ENCODE measurements at regions not wholly inside any gene's neighbourhood (a gene's known extent, or its start where the extent isn't known, plus 50 kb on each side); places are given as distances from the start of the nearest gene placed in this dataset.
"Not testable (repeated sequence)": the region's sequence is repeated elsewhere in the genome, so short reads cannot be mapped to it uniquely, and the experiment has no call there.

DNA sequence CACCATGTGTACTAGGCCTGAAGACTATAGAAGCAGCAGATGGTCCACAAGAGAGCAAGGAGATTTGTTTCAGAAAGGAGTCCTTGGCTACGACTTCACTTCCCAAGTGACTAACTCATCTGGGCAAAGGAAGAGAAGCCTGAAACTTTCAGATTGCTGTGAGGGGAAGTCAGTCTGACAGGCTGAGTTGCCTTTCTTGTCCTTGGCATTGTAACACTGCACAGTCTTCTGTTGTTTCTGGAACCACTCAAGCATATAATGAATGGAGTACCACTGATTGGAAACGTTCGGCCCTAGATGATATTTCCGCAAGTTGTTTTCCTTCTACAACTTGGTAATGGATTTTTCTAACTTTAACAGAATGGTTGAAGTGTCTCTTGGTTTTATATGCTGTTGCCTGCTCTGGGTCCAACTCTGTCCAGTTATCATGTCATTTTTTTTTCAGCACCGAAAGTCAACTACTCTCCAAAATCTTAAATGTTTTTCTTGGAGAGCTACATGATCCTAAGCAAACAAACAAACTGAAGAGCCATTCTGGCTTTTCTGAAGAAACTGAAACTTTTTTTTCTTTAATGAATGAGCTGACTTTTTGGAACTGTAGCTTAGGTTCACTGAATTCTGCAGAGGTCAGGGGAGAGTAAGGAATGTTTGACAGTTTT lies 685.7 kb downstream of the MECOM start:
- in situ Hi-C loops (cut with MboI; ENCODE audit: low sequenced_read_pairs) = no loop called here

DNA sequence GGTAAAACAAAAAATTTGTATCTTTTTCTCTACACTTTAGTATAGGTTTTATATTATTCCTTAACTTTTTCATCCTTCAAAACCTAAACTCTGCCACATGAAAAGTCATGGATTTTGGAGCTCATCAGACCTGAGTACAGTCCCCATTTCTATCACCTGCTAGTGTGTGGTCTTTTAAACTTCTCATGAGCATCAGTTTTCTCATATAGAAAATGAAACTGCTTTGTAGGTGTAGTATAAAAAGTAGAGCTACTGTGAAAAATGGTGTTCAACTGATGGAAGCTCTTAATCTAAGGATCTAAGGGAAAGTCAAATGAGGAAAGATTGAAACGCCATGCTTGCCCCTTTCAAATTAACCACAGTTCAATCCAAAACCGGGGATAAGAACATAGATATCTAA lies 686.5 kb downstream of the MECOM start:
- in situ Hi-C loops (cut with MboI; ENCODE audit: low sequenced_read_pairs) = no loop called here

DNA sequence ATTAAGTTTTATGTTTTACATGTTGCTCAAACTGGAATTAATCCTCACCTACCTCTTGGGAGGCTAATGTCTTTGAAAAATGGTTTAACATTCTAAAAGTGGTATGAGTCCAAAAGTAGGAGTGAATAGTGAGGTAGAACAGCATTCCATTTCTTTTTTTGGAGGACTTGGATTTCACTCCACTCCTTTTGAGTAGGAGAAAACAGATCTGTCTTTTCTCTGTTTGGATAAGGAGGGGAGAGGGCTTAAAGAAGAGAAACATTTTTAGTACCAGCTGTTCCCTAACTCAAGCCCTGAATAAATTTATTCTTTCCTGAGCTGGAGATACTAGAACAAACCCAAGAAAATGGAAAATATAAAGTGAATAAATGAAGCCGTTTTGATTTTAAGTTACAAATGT lies 687.9 kb downstream of the MECOM start:
- in situ Hi-C loops (cut with MboI; ENCODE audit: low sequenced_read_pairs) = no loop called here

DNA sequence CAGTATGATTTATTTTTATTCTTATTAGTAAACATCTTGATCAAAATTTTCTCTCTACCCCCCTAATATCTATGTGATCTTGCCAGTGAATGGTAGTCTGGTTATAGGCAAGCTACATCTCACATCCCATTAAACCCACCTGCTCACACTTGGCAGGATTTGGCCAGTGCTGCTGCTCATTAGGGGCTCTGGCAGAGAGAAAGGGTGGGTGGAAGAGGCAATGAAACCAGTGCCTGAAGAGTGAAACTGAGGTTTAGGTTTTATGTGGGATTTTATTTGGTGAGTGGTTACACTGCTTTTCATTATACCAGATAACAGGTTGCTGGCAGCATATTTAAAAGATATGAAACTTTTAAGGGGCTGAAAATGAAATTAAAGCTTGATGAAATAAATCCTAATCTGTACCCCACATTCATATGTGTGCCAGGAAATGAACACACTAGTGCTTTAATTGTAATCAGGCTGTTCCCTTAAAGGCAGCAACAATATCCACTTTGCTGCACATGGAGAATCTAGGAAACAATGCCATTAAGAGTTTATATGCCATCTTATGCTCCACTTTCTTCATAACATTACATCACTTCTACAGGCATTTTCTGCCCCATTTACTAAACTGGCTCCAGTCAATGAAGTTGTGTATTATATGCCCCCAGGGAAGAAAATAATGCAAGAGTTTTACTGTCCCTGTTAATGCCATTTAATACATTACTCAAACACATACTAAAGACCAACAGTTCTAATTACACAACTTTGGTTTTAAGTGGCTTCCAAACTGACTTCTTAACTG lies 688.7 kb downstream of the MECOM start:
- in situ Hi-C loops (cut with MboI; ENCODE audit: low sequenced_read_pairs) = no loop called here

DNA sequence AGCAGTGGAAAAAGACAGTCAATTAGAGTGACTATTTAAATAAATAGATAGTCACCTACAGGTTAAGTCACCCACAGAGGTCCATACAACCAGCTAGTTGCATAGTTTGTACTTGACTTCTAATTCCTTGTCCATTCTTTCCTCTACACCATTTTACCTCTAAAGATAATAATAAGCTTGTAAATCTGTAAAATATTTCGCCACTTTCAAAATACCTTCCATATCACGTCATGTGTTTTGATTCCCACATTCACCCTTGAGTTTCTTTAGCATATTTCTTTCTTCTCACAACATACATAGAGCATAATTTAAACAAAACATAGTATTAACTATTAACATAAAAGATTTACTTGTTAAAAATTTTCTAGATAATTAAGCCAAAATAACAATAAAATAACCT lies 689.6 kb downstream of the MECOM start:
- in situ Hi-C loops (cut with MboI; ENCODE audit: low sequenced_read_pairs) = no loop called here

DNA sequence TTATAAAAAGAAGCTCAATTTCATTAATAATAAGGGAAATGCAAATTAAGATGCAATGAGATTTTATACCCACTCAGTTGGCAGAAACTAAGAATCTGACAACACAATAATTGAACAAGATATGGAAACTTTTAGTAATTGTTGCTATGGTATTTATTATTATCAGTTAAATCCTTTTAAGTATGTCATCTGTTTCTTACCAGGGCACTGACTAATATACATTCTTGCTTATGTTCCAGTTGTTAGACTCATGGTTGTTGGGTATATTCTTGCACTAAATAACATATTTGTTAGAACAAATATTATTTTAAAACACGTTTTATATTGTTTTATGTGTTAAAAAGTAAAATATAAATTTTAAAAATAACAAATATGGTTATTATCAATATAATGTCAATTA lies 690.3 kb downstream of the MECOM start:
- in situ Hi-C loops (cut with MboI; ENCODE audit: low sequenced_read_pairs) = no loop called here

DNA sequence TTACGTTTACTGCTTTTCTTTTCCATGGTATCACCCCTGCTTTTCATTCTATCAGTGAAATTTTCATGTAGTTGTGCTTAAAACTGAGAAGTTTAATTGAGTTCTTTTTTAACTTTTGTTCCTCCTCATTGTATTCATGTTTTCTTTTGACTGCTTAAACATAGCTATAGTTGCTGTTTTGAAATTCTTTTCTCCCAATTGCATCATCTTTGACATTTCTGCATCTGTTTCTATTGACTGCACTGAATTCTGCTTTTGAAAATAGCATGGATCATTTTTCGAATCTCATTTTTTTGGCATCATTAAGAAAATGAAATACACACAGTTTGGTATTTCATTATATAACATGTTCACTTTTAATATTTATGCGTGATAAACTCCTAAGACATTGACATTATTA lies 694.9 kb downstream of the MECOM start:
- in situ Hi-C loops (cut with MboI; ENCODE audit: low sequenced_read_pairs) = no loop called here

DNA sequence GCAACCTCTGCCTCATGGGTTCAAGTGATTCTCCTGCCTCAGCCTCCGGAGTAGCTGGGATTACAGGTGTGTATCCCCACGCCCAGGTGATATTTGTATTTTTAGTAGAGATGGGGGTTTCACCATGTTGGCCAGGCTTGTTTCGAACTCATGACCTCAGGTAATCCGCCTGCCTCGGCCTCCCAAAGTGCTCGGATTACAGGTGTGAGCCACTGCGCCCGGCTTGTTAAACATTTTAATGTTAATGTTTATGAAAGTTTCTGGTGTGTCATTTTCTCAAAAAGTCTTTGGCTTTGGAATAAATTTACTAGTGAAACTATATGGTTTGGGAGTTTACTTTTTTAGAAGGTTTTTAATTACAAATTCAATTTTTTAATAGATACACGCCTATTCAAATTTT lies 698.8 kb downstream of the MECOM start:
- in situ Hi-C loops (cut with MboI; ENCODE audit: low sequenced_read_pairs) = no loop called here

DNA sequence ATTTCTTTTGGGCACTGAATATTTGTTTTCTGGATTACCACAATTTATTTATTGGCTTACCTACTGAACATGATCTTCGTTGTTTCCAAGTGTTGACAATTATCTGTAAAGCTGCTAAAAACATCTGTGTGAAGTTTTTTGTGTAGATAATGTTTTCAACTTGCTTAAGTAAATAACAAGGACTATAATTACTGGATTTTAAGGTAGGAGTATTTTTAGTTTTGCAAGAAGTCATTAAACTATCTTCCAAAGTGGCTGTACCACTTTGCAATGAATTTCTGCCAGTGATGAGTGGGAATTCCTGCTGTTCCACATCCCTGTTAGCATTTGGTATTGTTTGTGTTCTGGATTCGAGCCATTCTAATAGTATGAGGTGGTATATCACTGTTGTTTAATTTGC lies 702.2 kb downstream of the MECOM start:
- in situ Hi-C loops (cut with MboI; ENCODE audit: low sequenced_read_pairs) = no loop called here

DNA sequence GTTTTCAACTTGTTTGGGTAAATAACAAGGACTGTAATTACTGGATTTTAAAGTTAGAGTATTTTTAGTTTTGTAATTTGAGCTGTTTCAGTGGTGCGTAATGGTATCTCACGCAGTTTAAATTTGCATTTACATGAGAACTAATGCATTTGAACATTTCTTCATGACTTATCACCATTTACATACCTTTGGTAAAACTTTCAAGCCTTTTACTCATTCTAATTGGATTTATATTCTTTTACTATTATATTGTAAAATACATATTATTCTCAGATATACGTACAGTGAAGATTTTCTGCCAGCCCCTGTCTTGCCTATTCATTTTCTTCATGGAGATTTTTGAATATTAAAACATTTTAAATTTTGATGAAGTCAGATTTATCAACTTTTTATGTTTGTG lies 703.8 kb downstream of the MECOM start:
- in situ Hi-C loops (cut with MboI; ENCODE audit: low sequenced_read_pairs) = no loop called here

DNA sequence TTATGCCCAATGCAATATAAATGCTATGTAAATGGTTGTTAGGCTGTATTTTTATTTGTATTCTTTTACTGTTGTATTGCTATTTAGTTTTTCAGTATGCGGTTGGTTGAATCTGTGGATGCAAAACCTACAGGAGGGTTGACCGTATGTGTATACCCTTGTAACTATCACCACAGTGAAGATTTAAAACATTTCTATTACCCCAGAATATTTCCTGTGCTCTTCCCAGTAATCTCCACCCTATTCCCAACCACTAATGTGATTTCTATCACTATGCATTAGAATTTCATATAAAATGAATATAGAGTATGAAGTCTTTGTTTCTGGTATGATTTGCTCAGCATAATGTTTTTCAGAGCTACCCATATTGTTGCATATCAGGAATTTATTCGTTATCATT lies 705.0 kb downstream of the MECOM start:
- in situ Hi-C loops (cut with MboI; ENCODE audit: low sequenced_read_pairs) = no loop called here

DNA sequence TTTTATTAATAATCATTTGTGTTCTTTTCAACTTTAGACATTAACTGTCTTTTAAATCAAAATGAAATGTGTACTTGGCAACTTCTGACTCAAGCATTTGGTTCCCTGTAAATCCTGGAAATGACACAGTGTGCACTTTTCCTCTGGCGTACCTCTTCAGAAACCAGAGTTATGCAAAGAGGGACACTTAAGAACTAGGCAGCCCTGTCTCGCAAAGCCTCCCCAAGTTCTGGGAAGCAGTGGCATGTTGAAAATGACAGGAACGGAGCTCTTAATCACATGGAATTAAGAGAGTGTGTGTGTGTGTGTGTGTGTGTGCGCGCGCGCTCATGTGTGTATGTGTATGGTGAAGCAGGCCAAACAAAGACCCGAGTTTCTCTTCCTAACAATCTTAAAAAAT lies 707.4 kb downstream of the MECOM start:
- in situ Hi-C loops (cut with MboI; ENCODE audit: low sequenced_read_pairs) = no loop called here

DNA sequence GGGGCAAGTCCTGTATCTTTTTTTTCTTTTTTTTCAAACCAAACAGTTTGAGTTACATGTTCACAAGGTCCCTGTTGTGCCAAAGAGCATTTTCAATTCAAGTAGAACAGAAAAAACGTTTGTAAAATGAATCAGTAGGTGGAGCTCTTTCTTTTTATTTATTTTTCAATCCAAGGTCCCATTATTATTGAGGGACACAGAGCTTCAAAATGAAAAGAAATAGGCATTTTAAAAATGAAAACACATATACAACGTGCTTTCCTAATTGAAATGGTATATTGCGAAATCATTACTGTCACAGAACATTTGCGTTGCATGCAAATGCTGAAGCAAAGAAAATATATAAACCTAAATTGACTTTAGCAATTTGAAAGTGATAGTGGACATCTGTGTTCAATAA lies 711.0 kb downstream of the MECOM start:
- in situ Hi-C loops (cut with MboI; ENCODE audit: low sequenced_read_pairs) = no loop called here

DNA sequence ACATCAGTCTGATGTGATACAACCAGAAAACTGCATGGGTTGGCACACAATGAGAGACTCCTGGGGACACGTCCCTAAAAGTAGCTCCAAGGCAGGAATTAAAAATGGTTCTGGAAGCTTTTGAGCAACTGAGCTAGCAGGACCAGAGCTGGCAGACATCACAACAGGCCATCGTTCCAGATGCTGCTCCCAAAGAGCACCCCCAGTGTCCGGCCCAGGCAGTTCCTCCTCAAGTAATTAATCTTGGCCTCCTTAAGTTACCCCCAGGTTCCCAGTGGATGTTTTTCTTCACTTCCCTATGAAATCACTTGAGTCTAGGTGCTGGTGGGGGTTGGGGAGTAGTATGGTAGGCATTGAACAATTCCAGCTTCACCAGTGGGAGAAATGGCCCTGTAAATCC lies 711.6 kb downstream of the MECOM start:
- in situ Hi-C loops (cut with MboI; ENCODE audit: low sequenced_read_pairs) = no loop called here

DNA sequence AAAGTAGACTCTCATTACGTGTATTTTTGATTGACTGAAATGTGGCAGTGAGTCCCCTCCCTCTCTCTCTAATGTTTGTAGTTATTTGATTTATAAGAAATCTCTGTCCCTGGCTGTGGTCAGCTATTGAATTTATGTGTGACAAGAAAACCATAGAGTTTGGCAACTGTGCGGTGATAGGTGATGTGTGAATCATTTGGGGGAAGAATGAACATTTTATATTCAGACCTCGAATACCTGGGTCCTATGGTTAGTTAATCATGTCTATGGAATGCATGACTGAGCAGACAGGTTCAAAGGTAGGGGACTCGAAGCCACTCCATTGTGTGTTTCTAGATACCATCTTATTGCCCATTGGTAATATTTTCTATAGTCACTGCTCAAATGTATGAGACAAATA lies 712.1 kb downstream of the MECOM start:
- in situ Hi-C loops (cut with MboI; ENCODE audit: low sequenced_read_pairs) = no loop called here

DNA sequence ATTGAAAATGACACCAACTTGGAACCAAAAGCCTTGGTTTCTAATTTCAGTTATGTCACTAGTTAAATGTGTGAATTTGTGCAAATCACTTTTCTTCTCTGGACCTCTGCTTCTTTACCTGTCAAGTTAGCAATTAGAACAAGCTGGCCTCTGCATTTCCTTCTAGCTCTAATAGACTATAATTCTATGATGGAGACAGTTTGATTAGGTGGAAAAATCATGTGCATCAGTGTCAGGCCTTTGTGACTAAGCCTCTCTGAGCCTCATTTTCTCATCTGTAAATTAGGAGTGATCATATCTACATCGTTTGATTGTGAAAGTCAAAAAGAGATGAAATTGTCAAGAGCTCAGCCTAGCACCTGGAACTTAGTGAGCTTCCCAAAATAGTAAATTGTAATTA lies 712.9 kb downstream of the MECOM start:
- in situ Hi-C loops (cut with MboI; ENCODE audit: low sequenced_read_pairs) = no loop called here

DNA sequence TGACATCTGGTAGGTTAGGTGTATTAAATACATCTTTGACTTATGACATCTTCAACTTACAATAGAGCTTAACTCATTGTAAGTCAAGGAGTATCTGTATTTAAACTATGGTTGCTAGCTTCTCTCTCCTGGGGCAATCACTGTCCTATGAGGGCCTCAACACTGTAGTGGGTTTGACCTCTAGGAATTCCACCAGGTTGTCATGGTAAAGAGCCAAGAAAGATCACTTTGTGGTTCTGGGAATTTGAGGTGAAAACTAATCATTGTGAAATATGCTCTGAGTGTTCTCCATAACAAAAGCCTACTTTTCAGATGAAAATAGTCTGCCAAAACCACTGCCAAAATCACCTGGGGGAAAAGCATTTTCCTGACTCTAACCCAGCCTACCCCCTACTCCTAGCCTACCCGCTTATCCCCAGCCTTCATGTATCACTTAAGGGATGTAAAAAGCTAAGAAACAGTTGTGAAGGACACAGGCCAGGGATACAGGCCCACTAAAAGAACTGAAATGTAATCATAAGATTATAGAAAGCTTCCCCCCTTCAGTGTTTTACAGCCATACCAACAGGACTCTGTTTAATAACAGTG lies 723.8 kb downstream of the MECOM start:
- in situ Hi-C loops (cut with MboI; ENCODE audit: low sequenced_read_pairs) = no loop called here

DNA sequence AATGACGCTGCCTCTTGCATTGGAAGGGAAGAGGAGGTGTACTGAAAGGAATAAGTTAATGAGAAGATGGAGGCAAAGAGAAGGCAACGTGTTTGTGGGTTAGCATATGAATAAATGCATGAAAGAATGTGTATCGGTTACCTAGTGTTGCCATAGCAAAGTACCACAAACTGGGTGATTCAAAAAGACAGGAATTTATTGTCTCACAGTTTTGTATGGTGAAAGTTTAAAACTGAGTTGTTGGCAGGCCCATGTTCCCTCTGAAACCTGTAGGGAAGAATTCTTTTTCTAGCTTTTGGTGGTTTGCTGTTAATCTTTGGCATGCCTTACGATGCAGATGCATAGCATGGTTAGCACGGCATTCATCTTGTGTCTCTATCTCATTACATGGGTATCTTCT lies 729.9 kb downstream of the MECOM start:
- in situ Hi-C loops (cut with MboI; ENCODE audit: low sequenced_read_pairs) = no loop called here

DNA sequence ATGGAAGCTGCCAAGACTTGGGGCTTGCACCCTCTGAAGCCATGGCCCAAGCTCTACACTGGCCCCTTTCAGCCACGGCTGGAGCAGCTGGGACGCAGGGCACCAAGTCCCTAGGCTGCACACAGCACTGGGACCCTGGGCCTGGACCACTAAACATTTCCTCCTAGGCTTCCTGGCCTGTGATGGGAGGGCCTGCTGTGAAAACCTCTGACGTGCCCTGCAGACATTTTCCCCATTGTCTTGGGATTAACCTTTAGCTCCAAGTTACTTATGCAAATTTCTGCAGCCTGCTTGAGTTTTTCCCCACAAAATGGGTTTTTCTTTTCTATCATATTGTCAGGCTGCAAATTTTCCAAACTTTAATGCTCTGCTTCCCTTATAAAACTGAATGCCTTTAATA lies 733.5 kb downstream of the MECOM start:
- in situ Hi-C loops (cut with MboI; ENCODE audit: low sequenced_read_pairs) = not testable (repeated sequence)

DNA sequence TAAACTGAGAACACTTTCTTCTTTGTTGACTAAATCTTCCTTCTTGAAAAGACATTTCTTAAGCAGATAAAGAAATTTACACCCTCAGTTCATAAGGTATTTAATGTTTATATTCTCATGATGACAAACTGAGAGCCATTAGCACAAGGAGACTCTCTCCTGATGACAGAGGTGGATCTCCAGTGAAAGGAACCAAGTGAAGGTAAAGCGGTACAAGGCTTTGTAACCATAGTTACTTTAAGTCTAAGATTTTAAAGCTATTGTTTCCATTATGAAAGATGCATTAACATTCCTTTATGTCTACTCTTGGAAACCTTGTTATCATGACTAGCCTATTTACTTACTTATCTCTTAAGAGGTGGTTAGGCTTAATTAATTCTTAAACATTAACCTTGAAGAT lies 737.1 kb downstream of the MECOM start:
- in situ Hi-C loops (cut with MboI; ENCODE audit: low sequenced_read_pairs) = no loop called here

DNA sequence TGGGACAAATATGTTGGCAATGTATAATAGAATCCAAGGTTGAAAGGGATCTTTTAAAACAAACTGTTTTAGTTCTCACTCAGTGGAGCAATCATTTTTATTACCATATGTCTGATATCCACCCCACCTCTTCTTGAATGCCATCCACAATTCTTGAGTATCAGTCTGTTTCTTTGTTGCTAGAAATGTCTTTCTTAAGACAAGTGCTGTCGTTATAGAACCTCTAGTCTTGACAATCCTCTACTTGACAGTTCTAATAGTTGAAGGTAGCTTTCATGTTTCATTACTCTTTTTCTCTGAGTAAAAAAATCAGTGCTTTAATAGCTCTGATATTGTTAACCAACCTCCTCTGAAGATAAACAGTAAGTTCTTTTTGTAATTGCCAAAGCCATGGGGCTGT lies 737.9 kb downstream of the MECOM start:
- in situ Hi-C loops (cut with MboI; ENCODE audit: low sequenced_read_pairs) = no loop called here

DNA sequence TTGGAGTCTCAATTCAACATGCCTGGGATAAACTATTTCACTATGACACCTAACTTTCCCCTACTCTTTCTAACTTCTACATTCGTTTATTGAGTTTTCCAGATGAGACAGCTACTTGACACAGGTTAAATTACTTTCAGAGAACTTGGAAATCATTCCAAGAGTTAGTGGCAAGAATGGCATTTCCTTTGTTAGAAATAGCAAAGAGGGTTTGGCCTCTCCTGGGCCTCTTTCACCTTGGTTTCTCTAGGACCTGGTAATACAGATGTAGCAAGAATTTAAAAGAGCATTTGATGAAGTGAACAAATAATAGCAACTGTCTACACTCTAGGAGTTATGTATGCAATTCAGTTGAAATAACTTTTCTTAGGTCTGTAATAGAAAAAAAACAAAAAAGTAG lies 748.9 kb downstream of the MECOM start:
- in situ Hi-C loops (cut with MboI; ENCODE audit: low sequenced_read_pairs) = no loop called here

Data from HL-60/S4 (cell line).